ENCODE measurements at regions not wholly inside any gene's neighbourhood (a gene's known extent, or its start where the extent isn't known, plus 50 kb on each side); places are given as distances from the start of the nearest gene placed in this dataset.

DNA sequence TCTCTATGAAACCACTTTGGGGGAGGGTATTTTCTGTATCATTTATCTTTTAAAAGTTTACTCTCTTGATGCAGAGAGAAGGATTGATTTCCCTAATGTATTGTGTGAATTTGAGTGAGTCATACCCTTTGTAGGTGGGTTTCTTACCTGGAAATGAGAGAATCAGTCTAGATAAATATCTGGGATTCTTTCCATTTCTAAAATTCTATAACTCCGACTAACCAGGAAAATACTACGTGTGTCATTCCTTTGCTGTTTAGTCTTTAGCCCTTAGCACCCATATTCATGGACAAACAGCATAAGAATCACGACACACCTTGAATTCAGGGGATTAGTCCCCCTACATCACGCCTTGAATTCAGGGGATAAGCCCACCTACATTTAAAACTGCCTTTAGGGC, 139.1 kb downstream of the GATA3 start:
- no peak overlapping the region for H3K4me3 ChIP-seq
- H3K36me3 ChIP-seq = no peaks in the 10 kb centered on the region
- no peaks in the 10 kb centered on the region for H3K27me3 ChIP-seq
- DNase-seq = no peak
- H3K9me3 ChIP-seq = no peaks in the 10 kb centered on the region

DNA sequence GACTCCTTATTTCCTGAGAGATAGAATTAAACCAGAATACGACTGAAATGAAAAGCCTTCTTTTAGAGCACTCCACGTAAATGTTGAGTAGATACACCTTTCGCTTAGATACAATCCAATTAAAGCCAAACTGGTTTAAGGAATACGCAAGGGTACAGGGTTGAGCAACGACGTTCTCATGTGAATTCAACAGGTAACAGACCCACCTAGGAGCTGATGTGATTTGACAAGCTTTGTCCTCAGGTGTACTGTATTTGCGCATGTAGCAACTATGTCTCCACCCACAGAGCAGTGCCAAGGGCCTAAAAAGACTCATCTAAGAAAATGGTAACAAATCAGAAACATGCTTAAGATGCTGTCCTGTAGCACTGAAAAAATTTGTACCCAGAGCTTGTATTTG, 139.6 kb downstream of the GATA3 start:
- H3K27me3 ChIP-seq = no peaks in the 10 kb centered on the region
- DNase-seq = no peak
- H3K4me3 ChIP-seq = no peak overlapping the region
- no peaks in the 10 kb centered on the region for H3K36me3 ChIP-seq
- H3K9me3 ChIP-seq = no peaks in the 10 kb centered on the region

DNA sequence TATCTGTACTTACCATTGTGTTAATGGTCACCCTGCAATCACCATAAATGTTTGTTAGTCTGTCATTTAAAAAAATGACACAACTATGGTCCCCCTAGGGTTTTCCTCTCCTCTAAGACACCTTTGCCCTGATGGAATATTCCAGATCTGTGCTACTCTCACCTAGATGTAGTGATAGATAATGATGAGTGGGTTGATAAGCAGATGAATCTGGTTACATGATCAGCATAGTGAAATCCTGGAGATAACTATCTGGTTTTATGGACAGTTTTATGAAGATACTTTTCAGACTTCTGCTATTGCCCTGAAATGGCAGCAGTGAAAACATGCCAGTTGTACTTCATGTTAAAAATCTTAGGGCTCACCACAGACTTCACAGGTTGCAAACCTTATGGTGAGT, 152.4 kb downstream of the GATA3 start:
- no peaks in the 10 kb centered on the region for H3K27me3 ChIP-seq
- H3K9me3 ChIP-seq = no peaks in the 10 kb centered on the region
- no peaks in the 10 kb centered on the region for H3K36me3 ChIP-seq
- no peak overlapping the region for H3K4me3 ChIP-seq
- no peak for DNase-seq

DNA sequence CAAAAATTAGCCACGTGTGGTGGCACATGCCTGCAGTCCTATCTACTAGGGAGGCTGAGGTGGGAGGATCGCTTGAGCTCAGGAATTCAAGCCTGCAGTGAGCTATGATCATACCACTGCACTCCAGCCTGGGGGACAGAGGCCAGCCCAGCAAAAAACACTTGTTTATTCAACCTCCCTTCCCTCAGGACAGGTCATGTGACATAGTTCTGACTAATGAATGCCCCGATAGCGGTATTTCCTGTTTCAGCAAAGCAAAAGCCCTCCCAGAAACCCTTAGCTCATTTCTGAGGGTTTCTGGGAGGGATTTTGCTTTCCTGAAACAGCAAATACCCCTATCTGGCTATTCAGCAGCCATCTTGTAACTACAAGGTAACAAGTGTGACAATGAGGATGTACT, 157.1 kb downstream of the GATA3 start:
- H3K4me3 ChIP-seq = no peak overlapping the region
- no peaks in the 10 kb centered on the region for H3K27me3 ChIP-seq
- no peak for DNase-seq

DNA sequence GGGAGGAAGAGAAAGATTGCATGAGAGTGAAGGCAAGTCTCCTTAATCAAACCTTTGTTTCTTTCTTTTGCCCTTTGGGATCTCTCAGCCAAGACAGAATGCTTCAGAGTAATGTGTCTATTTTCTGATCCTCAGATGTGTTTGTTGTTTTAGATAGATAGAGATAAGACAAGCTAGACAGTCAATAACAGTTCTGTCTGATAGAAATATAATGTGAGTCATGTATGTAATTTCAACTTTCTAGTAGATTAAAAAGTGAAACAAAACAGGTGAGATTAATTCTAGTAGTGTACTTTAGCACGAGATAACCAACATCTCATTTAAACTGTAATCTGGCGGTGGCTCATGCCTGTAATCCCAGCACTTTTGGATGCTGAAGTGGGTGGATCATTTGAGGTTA, 159.2 kb downstream of the GATA3 start:
- H3K36me3 ChIP-seq = no peaks in the 10 kb centered on the region
- H3K27me3 ChIP-seq = no peaks in the 10 kb centered on the region
- no peaks in the 10 kb centered on the region for H3K9me3 ChIP-seq
- DNase-seq = no peak
- H3K4me3 ChIP-seq = no peak overlapping the region

More for the DNA sequence above, 157.1 kb downstream of the GATA3 start:
- Histone ChIP-seq H3K36me3 (no peaks in the 10 kb centered on the region), H3K9me3 (no peaks in the 10 kb centered on the region)

DNA sequence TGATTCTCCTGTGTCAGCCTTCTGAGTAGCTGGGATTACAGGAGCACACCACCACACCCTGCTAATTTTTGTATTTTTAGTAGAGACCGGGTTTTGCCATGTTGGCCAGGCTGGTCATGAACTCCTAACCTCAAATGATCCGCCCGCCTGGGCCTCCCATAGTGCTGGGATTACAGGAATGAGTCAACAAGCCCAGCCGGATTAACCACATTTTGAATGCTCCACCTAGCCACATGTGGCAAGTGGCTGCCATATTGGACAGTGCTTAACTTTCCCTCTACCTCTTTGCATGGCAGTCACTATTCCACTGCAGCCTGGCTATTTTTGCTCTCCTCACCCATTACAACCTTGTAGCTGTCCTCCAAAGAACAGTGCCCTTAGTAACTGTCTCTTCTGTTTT, 160.1 kb downstream of the GATA3 start:
- Histone ChIP-seq H3K27me3 (no peaks in the 10 kb centered on the region), H3K36me3 (no peaks in the 10 kb centered on the region), H3K9me3 (no peaks in the 10 kb centered on the region), H3K4me3 (no peak overlapping the region)
- DNase-seq = peak; percentile 10

DNA sequence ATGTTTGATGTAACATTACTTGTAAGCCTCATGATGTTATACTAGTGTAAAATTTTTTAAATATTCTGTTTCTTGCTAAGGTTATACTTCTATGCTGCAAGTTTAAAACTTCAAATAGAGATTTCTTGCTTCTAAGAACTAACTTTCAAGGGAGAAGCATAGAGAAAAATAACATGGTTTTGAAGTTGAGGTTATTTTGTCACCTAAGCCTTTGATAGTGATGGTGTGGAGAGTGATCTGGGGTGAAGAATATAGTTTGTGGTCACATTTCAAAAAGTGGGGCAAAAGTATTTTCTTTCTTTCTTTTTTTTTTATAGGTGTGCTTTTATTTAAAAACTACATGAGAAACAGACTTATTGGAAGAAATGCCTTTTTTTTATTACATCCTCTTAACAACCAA, 162.4 kb downstream of the GATA3 start:
- no peak overlapping the region for H3K4me3 ChIP-seq
- H3K36me3 ChIP-seq = no peaks in the 10 kb centered on the region
- H3K27me3 ChIP-seq = no peaks in the 10 kb centered on the region
- DNase-seq = no peak
- H3K9me3 ChIP-seq = no peaks in the 10 kb centered on the region

DNA sequence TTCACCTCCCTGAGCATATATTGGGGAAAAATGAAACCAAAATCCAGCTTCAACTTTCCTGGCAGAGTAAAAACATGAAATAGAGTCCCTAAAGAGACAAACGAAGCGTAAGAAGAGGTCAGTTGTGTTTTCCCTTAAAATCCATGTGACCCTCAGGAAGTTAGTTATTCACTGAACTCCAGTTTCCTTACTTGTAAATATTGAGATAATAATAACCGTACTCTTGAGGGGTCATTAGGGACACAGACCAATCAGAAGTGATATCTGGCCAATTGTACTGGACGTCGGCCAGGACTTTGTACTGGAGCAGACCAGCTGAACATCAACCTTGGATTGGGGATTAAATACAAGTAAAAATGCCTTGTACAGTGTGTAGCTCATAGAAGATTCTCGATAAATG, 167.0 kb downstream of the GATA3 start:
- H3K36me3 ChIP-seq = no peaks in the 10 kb centered on the region
- H3K27me3 ChIP-seq = no peaks in the 10 kb centered on the region
- no peak overlapping the region for H3K4me3 ChIP-seq
- no peaks in the 10 kb centered on the region for H3K9me3 ChIP-seq
- no peak for DNase-seq

DNA sequence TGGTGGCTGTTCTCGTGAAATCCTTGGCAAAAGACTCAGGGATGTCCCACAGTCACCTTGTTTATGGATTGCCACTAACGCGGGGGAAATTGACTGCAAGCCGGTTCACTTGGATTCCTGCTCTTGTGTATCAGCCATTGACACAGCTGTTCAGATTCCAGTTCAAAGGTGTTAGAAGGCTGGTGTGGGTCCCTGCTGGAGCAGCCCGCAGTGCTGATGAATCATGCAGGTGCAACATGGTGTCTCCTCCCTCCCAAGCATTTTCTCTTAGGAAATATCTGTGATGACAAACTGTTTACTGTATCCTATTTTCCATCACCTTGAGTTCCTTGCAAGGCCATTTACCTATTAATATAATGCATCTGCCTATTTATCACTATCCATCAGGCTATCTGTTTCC, 170.1 kb downstream of the GATA3 start:
- no peaks in the 10 kb centered on the region for H3K27me3 ChIP-seq
- no peaks in the 10 kb centered on the region for H3K9me3 ChIP-seq
- DNase-seq = no peak
- no peak overlapping the region for H3K4me3 ChIP-seq
- H3K36me3 ChIP-seq = no peaks in the 10 kb centered on the region

DNA sequence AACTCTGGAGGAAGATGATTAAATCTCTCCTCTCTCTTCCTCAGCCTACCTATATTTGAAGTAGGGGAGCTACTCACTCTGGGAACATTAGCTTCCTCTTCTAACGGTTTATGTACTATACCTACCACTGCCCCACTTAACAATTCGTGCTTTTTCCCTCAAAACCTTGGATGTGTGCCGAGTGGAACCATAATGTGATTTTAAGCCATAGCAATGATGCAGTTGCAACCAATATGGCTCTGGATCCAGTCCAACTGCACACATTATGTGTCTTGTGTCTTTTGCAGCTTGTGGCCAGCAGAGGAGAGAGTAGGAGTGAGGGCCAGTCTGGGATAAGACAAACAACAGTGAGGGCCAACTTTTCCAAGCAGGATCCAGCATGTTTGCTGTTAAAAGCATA, 170.7 kb downstream of the GATA3 start:
- Histone ChIP-seq H3K27me3 (no peaks in the 10 kb centered on the region), H3K4me3 (no peak overlapping the region), H3K9me3 (no peaks in the 10 kb centered on the region), H3K36me3 (no peaks in the 10 kb centered on the region)
- no peak for DNase-seq

DNA sequence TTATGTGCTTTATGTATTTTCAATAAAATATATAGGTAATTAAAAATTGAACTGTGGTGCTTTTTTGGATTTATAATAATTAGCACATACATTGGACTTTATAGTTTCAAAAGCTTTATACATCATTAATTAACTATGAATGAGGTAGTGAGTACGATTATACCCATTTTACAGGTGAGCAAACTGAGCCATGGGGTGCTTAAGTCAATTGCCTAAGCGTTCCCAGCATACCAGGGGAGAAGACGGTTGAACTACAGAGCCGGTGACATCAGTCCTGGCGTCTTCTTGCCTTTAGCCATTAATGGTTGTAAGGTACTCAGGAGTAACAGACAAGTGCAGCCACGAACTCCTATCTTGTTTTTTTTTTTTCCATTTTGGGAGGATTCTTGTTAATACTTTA, 172.8 kb downstream of the GATA3 start:
- H3K36me3 ChIP-seq = no peaks in the 10 kb centered on the region
- no peaks in the 10 kb centered on the region for H3K27me3 ChIP-seq
- H3K4me3 ChIP-seq = no peak overlapping the region
- no peak for DNase-seq
- H3K9me3 ChIP-seq = no peaks in the 10 kb centered on the region

DNA sequence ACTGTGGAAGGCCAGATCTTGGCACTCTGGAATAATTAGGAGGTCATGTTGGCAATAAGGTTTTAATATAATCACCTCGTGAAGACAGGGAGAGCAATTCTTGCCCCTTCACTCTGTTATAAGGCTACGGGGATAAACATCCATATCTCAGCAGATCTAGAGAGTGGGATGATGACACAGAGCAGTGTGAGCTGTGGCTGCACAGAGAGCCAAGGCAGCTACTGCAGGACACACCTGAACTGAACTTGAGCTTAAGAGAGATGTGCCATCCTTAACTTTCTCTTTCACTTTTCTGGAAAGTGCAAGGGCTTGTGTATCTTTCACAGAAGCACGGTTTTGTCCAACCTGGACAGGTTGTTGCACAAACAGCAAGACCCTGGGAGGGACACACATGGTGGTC, 174.7 kb downstream of the GATA3 start:
- H3K9me3 ChIP-seq = no peaks in the 10 kb centered on the region
- no peak overlapping the region for H3K4me3 ChIP-seq
- no peak for DNase-seq
- H3K36me3 ChIP-seq = no peaks in the 10 kb centered on the region
- no peaks in the 10 kb centered on the region for H3K27me3 ChIP-seq

DNA sequence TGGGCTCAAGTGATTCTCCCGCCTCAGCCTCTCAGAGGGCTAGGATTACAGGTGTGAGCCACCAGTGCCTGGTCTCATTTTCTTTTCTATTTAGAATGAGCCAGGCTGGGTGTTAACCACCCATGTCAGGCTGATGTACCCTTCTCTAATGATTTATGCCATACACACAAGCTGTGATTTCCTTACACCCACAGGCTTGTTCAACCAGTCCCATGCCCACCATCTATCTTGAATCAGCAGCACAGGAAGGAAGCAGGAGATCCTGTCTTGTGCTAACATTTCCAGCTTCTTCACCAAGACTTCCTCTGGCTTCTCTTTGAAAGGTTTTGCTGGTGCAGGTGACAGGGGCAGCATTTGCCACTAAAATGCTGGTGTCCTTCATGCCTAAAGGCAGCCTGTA, 176.4 kb downstream of the GATA3 start:
- Histone ChIP-seq H3K4me3 (no peak overlapping the region), H3K36me3 (no peaks in the 10 kb centered on the region), H3K27me3 (no peaks in the 10 kb centered on the region), H3K9me3 (no peaks in the 10 kb centered on the region)
- DNase-seq = no peak

DNA sequence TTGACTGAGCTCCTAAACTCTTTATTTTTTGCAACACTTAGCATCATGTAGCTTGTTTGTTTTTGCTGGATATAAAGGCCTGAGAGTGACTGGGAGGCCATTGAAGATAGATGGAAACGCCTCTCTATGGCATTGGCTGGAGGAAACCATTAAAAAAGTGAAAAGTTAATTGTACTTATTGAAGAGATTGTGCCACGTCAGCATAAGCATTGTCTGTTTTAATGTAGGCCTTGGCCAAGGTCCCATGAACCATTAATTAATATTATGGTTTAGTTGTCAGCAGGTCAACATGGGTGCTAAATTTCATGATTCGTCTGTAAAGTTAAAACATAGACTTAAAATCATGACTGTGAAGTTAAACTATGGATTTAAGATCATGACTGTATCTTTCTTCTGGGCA, 178.6 kb downstream of the GATA3 start:
- Histone ChIP-seq H3K4me3 (no peak overlapping the region), H3K36me3 (no peaks in the 10 kb centered on the region), H3K9me3 (no peaks in the 10 kb centered on the region), H3K27me3 (no peaks in the 10 kb centered on the region)
- DNase-seq = no peak

DNA sequence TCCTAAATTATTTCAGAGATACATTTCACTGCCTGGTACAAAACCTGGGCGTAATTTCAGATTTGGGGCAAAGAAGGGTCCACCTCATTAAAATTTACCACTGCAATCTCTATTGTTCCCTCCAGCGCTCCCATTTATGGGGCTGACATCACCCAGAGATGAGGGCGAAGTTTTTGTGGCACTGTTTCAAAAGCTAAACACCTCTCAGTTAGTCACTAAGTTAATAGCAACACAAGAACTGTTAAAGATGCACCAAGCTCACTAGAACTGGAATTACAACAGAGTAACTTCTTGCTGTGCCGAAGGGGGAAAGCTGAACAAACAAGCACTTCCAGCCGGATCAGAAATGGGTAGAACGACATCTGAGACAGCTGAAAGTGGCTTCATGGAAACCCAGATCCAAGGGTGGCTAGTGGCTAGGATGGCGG, 179.4 kb downstream of the GATA3 start:
- H3K36me3 ChIP-seq = no peaks in the 10 kb centered on the region
- no peak overlapping the region for H3K4me3 ChIP-seq
- H3K9me3 ChIP-seq = no peaks in the 10 kb centered on the region
- no peaks in the 10 kb centered on the region for H3K27me3 ChIP-seq
- peak; percentile 7 for DNase-seq

DNA sequence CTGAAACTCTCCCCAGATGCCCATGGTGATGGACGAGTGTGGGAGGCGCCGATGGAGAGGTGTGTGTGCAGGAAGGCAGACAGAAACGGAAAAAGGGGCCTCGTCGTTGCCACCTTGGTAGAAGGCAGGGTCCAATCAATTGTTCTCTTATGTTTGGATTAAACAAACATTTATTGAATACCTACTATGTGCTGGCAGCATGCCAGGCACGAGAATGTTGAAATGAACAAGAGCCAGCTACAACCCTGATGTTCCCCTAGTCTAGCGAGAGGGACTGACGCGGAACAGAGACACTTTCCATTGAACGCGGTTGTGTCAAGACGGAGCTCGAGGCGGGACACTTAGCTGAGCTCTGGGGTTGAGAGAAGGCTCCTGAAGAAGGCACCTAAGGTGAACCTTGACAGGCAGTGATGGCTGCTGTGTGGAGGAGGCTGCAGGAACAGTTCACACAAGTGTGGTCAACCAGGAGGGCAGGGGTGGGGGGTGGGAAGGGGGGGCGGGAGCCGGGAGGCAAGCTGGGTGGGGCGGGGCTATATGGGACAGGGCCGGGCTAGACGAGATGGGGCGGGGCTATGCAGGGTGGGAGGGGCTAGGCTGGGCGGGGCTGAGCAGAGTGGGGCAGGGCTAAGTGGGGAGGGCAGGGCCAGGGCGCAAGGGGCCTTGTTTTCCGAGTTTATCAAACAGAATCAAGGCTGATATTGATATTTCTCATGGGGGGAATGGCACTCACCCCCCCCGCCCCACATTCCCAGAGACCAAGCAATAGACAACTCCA, 181.0 kb downstream of the GATA3 start:
- Histone ChIP-seq H3K9me3 (no peaks in the 10 kb centered on the region), H3K36me3 (no peaks in the 10 kb centered on the region), H3K27me3 (no peaks in the 10 kb centered on the region), H3K4me3 (no peak overlapping the region)
- DNase-seq = no peak

DNA sequence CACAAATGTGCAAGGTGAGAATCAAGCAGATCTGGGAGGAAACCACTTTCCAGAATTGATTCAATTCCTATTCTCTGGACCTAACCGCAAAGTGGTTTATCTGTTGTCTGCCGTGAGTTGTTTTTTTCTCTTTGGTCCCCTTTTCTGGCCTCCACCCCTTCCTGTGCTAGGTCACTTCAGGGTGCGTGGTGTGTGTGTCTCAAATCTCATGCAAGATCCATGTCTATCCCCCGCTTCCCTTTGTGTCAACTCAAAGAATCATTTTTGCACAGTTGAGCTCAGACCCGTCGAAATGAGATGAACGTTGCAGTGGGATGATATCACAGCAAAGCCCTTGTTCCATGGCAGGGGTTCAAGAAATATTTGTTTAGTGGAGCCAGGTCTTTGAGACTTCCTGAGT, 184.5 kb downstream of the GATA3 start:
- Histone ChIP-seq H3K27me3 (no peaks in the 10 kb centered on the region), H3K9me3 (no peaks in the 10 kb centered on the region), H3K36me3 (no peaks in the 10 kb centered on the region), H3K4me3 (no peak overlapping the region)
- no peak for DNase-seq

DNA sequence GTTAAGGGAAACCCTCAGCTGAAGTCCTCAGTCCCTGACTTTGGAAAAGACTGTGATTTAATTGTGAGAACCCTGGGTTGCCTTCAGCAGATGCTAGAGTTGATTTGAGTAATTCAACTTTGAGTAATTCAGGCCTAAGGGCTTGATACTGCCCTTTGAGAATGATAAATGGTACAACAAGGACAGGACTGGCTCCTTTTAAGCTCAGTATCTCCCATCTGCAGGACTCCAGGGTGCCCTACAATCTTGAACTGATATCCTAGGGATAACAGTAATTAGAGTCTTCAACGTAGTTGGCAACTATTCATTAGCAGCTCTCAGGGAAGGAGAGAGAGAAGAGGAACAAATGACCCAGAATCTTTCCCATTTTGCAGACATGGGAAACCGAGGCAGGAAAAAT, 186.4 kb downstream of the GATA3 start:
- no peaks in the 10 kb centered on the region for H3K9me3 ChIP-seq
- no peak for DNase-seq
- H3K4me3 ChIP-seq = no peak overlapping the region
- H3K27me3 ChIP-seq = no peaks in the 10 kb centered on the region
- no peaks in the 10 kb centered on the region for H3K36me3 ChIP-seq
